AG04449 (cell line): ENCODE measurements at regions not wholly inside any gene's neighbourhood (a gene's known extent, or its start where the extent isn't known, plus 50 kb on each side); places are given as distances from the start of the nearest gene placed in this dataset.

Experiments
- CTCF ChIA-PET: fragments of 350-600 bp; formaldehyde crosslinking; extraction: SDS; loops from one replicate; lab custom pipeline; 2021; ENCODE audit warnings: antibody characterized with exemption; lab: Yijun Ruan, JAX
- POLR2A ChIA-PET: fragments of 400-600, 350-600 bp; formaldehyde crosslinking; extraction: SDS; loops from one replicate; lab custom pipeline; 2020; ENCODE audit warnings: antibody characterized with exemption, inconsistent platforms; lab: Yijun Ruan, JAX
- DNase-seq: peaks from one replicate; pipeline ENCODE4 v3.0.0-alpha.2; 2010; ENCODE audit warnings: low read depth, low spot score
- H3K4me3 ChIP-seq: 2 replicates; pipeline ENCODE4 v1.5.1; 2011; ENCODE audit warnings: low read depth, mild to moderate bottlenecking, control low read depth, low read length
- TF ChIP-seq, protein P1 (sequence below): IDR thresholded peaks from one replicate; pipeline ENCODE4 v1.5.1; 2011; ENCODE audit warnings: mild to moderate bottlenecking, moderate library complexity, low read length, control low read depth, inconsistent platforms; ENCODE audit not compliant: insufficient read depth; ENCODE audit errors: missing control alignments

DNA sequence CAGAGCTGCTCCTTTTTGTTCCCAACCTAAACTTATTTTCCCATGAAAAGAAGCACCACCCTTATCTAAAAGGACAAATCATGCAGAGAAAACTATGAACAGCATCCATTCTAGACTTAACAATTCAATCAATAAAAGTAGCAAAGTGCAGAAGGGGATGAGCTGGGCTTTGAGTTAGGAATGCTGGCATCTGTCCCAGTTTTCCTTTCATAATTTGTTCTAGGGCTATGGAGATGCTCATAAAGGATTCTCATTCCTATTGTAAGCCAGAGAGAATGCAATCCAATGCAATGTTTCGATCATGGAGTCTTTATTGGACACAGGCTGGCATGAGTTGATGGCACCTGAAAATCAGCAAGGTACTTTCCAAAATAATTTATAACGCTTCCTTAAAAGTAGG lies 330.6 kb downstream of the VPS13C start:
- POLR2A ChIA-PET = no interaction called here
- DNase-seq = no peak
- CTCF ChIA-PET = no interaction called here
- TF ChIP-seq, protein P1, sequence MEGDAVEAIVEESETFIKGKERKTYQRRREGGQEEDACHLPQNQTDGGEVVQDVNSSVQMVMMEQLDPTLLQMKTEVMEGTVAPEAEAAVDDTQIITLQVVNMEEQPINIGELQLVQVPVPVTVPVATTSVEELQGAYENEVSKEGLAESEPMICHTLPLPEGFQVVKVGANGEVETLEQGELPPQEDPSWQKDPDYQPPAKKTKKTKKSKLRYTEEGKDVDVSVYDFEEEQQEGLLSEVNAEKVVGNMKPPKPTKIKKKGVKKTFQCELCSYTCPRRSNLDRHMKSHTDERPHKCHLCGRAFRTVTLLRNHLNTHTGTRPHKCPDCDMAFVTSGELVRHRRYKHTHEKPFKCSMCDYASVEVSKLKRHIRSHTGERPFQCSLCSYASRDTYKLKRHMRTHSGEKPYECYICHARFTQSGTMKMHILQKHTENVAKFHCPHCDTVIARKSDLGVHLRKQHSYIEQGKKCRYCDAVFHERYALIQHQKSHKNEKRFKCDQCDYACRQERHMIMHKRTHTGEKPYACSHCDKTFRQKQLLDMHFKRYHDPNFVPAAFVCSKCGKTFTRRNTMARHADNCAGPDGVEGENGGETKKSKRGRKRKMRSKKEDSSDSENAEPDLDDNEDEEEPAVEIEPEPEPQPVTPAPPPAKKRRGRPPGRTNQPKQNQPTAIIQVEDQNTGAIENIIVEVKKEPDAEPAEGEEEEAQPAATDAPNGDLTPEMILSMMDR = no peak
- no peak overlapping the region for H3K4me3 ChIP-seq

- DNase-seq = no peak
- POLR2A ChIA-PET = no interaction called here
- TF ChIP-seq, protein P1 = no peak
- no peak overlapping the region for H3K4me3 ChIP-seq
- CTCF ChIA-PET = no interaction called here
Observed at GRCh38 chr15:61726166-61726565, 334.1 kb downstream of the VPS13C start.

DNA sequence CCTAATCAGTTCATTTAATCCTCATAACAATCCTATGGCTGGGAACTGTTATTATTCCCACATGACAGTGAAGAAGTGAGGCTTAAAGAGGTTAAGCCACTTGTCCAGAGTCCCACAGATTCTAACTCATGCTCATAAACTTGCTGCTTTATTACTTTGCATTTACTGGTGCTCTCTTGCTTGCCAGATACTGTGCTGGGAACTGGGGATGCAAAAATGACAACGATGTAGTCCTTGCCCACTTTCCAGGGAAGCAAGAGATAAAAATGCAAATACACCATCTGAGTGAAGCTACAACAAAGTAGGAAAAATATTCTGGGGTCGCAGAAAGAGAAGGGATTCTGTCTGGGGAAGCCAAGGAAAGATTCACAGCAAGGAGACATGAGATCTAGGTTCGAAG lies 335.0 kb downstream of the VPS13C start:
- ChIA-PET CTCF (no interaction called here), POLR2A (no interaction called here)
- DNase-seq = no peak
- H3K4me3 ChIP-seq = no peak overlapping the region
- TF ChIP-seq, protein P1 = no peak

DNA sequence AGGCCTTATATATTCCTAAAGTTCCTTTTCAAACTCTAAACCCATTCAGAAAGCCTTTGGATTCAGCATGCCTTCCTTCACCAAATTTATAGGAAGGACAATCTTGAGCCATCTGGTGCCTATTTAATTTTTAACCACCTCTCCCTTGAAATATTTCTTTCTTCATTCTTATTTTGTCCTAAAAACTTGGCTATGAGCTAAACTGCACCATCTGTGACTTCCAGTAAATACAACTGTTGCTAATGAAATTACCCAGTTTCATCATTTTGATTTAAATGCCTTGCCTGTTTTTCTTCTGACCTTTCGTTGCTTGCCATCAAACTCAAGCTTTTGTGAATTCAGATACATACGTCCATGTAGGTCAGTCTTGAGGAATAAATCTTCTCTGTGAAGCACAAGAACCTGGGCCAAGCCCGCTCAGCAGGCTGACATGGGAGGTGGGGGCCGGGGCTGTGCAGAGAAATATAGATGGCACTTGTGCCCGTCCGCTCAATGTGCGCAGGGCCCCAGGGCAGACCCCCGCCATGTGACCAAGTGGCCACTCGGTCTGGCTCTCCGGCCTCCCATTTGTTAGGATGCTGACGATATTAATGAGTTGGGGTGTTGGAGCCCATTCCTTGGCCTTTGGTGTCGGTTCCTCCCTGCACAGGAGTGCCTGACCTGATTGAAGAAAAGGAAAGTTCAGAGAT lies 335.9 kb downstream of the VPS13C start:
- ChIA-PET POLR2A (no interaction called here), CTCF (no interaction called here)
- TF ChIP-seq, protein P1 = no peak
- no peak for DNase-seq
- H3K4me3 ChIP-seq = no peak overlapping the region

DNA sequence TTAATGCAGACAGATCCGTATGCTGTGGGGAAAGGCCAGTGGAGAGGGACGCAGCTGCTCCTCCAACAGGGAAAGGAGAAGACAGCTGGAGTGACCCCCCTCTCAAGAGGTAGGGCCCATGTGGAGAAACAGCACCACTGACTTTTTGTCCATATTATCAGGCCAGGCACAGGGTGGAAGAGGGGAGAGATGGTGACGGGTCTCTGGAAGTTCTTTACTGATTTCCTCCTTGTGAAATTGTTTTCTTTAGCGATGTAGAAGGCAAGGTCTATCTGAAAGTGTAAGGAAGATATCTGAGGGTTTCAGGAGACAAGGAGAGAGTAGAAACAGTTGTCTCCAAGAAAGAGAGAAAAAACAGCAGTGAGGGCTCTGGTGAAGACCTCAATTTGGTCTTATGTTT lies 338.8 kb downstream of the VPS13C start:
- POLR2A ChIA-PET = no interaction called here
- TF ChIP-seq, protein P1 = no peak
- H3K4me3 ChIP-seq = no peak overlapping the region
- no peak for DNase-seq
- CTCF ChIA-PET = no interaction called here

GRCh38 chr15:61720197-61720704 lies 340.0 kb downstream of the VPS13C start:
- DNase-seq = no peak
- ChIA-PET CTCF (no interaction called here), POLR2A (no interaction called here)
- TF ChIP-seq, protein P1 = no peak
- H3K4me3 ChIP-seq = no peak overlapping the region
